H1 (cell line): ENCODE measurements at regions not wholly inside any gene's neighbourhood (a gene's known extent, or its start where the extent isn't known, plus 50 kb on each side); places are given as distances from the start of the nearest gene placed in this dataset.

Experiments
- CTCF ChIA-PET: fragments of 300-600 bp; sonication (Branson Sonifier 250); formaldehyde crosslinking; loops from one replicate; lab custom pipeline; 2021; ENCODE audit not compliant: partially characterized antibody; lab: Charles Lee
- POLR2A ChIA-PET: fragments of 300-600 bp; sonication (Branson Sonifier 250); formaldehyde crosslinking; loops from one replicate; lab custom pipeline; 2021; ENCODE audit warnings: inconsistent platforms; ENCODE audit not compliant: partially characterized antibody; lab: Charles Lee
- DNase-seq, 2 experiments: peaks; one replicate each; pipeline versions ENCODE4 v3.0.0 to v3.0.0-alpha.2; 2010 to 2022; ENCODE audit warnings: low spot score in 2 of 2, low read depth in 1 of 2, mixed read lengths in 1 of 2
- FAIRE-seq: peaks from 2 replicates; lab custom pipeline; 2011; peaks lifted over from hg19 to GRCh38; lab: Jason Lieb, UNC
- H2AFZ ChIP-seq: 2 replicates; pipeline ENCODE4 v1.8.1; 2012; ENCODE audit warnings: low read length, inconsistent platforms
- H2AK5ac ChIP-seq: 2 replicates; pipeline ENCODE4 v1.6.1; 2013; ENCODE audit warnings: low read depth, low read length
- H2BK120ac ChIP-seq: replicated peaks from 2 replicates; pipeline ENCODE3; 2013; ENCODE audit warnings: low read depth, low read length, inconsistent platforms
- H2BK12ac ChIP-seq: 2 replicates; pipeline ENCODE4 v1.6.1; 2013; ENCODE audit warnings: low read depth, low read length
- H2BK15ac ChIP-seq: 2 replicates; pipeline ENCODE4 v1.6.1; 2013; ENCODE audit warnings: low read length
- H2BK20ac ChIP-seq: 2 replicates; pipeline ENCODE4 v1.6.1; 2013; ENCODE audit warnings: low read length
- H2BK5ac ChIP-seq: 2 replicates; pipeline ENCODE4 v1.6.1; 2013; ENCODE audit warnings: low read depth, low read length
- H3K14ac ChIP-seq: 2 replicates; pipeline ENCODE4 v1.6.1; 2013; ENCODE audit warnings: inconsistent platforms; ENCODE audit not compliant: insufficient read length
- H3K18ac ChIP-seq: 2 replicates; pipeline ENCODE4 v1.6.1; 2013; ENCODE audit warnings: low read length; ENCODE audit errors: extremely low read depth
- H3K23ac ChIP-seq: 2 replicates; pipeline ENCODE4 v1.6.1; 2013; ENCODE audit warnings: inconsistent platforms; ENCODE audit not compliant: insufficient read length
- H3K23me2 ChIP-seq: 2 replicates; pipeline ENCODE4 v1.6.1; 2013; ENCODE audit warnings: low read depth, low read length
- H3K27ac ChIP-seq: 2 replicates; pipeline ENCODE4 v1.6.1; 2011; ENCODE audit warnings: low read depth, low read length, inconsistent platforms
- H3K27me3 ChIP-seq, 4 experiments: replicated peaks in 1 of 4; 1 replicate in 1 of 4; 2 replicates in 3 of 4; pipeline versions ENCODE4 v1.6.1 to v1.8.1; 2011 to 2013; ENCODE audit warnings: low read length in 3 of 4, mild to moderate bottlenecking in 3 of 4, inconsistent platforms in 2 of 4, mixed read lengths in 2 of 4, moderate library complexity in 1 of 4; ENCODE audit not compliant: control insufficient read depth in 3 of 4, insufficient read depth in 3 of 4; ENCODE audit errors: extremely low read depth in 1 of 4
- H3K36me3 ChIP-seq, 4 experiments: 2 replicates each; pipeline versions ENCODE4 v1.6.1 to v1.8.1; 2011 to 2013; ENCODE audit warnings: mild to moderate bottlenecking in 4 of 4, low read length in 3 of 4, moderate library complexity in 2 of 4, control low read depth in 1 of 4, inconsistent platforms in 1 of 4; ENCODE audit not compliant: insufficient read depth in 4 of 4, control insufficient read depth in 2 of 4
- H3K4ac ChIP-seq: replicated peaks from 2 replicates; pipeline ENCODE3; 2013; ENCODE audit warnings: low read length, low read depth, mixed read lengths, inconsistent platforms; ENCODE audit not compliant: insufficient read length
- H3K4me1 ChIP-seq, 4 experiments: replicated peaks in 1 of 4; 1 replicate in 1 of 4; 2 replicates in 3 of 4; pipeline versions ENCODE4 v1.6.1 to v1.8.1; 2011 to 2013; ENCODE audit warnings: low read length in 3 of 4, inconsistent platforms in 2 of 4, mixed read lengths in 1 of 4; ENCODE audit not compliant: insufficient read depth in 4 of 4, control insufficient read depth in 3 of 4
- H3K4me2 ChIP-seq, 2 experiments: 2 replicates each; pipeline versions ENCODE4 v1.6.1 to v1.8.1; 2011 to 2013; ENCODE audit warnings: low read depth in 2 of 2, low read length in 2 of 2, control low read depth in 1 of 2, inconsistent platforms in 1 of 2, mild to moderate bottlenecking in 1 of 2; ENCODE audit not compliant: insufficient read depth in 1 of 2
- H3K4me3 ChIP-seq, 4 experiments: fragments of 200-600, 300-600 bp in 1 of 4; sonication (generic), shearing (Covaris generic), sonication (Bioruptor Twin) in 1 of 4; 2 replicates each; pipeline versions ENCODE4 v1.5.1 to v1.8.1; 2011 to 2016; ENCODE audit warnings: low read length in 4 of 4, low read depth in 3 of 4, control low read depth in 2 of 4, inconsistent platforms in 2 of 4, mild to moderate bottlenecking in 2 of 4, mixed read lengths in 1 of 4, moderate library complexity in 1 of 4; ENCODE audit not compliant: insufficient read depth in 2 of 4; ENCODE audit errors: extremely low read depth in 1 of 4
- H3K56ac ChIP-seq: replicated peaks from 2 replicates; pipeline ENCODE3; 2013; ENCODE audit warnings: low read depth, mild to moderate bottlenecking, mixed read lengths, low read length, inconsistent platforms; ENCODE audit not compliant: insufficient read length
- H3K79me1 ChIP-seq: 2 replicates; pipeline ENCODE4 v1.6.1; 2013; ENCODE audit warnings: low read depth, low read length, control low read depth
- H3K79me2 ChIP-seq, 2 experiments: 2 replicates each; pipeline versions ENCODE4 v1.6.1 to v1.8.1; 2012 to 2013; ENCODE audit warnings: low read length in 2 of 2, mild to moderate bottlenecking in 2 of 2, inconsistent platforms in 1 of 2; ENCODE audit not compliant: insufficient read depth in 2 of 2, control insufficient read depth in 1 of 2
- H3K9ac ChIP-seq, 4 experiments: replicated peaks in 1 of 4; 1 replicate in 1 of 4; 2 replicates in 3 of 4; pipeline versions ENCODE4 v1.6.1 to v1.8.1; 2011 to 2013; ENCODE audit warnings: low read depth in 3 of 4, low read length in 3 of 4, control low read depth in 2 of 4, mild to moderate bottlenecking in 2 of 4, moderate library complexity in 2 of 4, inconsistent platforms in 1 of 4; ENCODE audit errors: extremely low read depth in 1 of 4
- H3K9me3 ChIP-seq, 2 experiments: 2 replicates each; pipeline versions ENCODE4 v1.6.1 to v1.8.1; 2012 to 2013; ENCODE audit warnings: mild to moderate bottlenecking in 2 of 2, moderate library complexity in 2 of 2, control low read depth in 1 of 2, inconsistent platforms in 1 of 2, low read depth in 1 of 2, low read length in 1 of 2, mixed read lengths in 1 of 2; ENCODE audit not compliant: insufficient read depth in 2 of 2
- H4K20me1 ChIP-seq, 2 experiments: replicated peaks in 1 of 2; 2 replicates each; pipeline versions ENCODE3 to v1.8.1; 2011 to 2013; ENCODE audit warnings: inconsistent platforms in 2 of 2, low read length in 2 of 2, mild to moderate bottlenecking in 1 of 2; ENCODE audit not compliant: insufficient read depth in 2 of 2, control insufficient read depth in 1 of 2
- H4K5ac ChIP-seq: 2 replicates; pipeline ENCODE4 v1.6.1; 2013; ENCODE audit warnings: low read length, low read depth, mixed read lengths, inconsistent platforms; ENCODE audit not compliant: insufficient read length
- H4K8ac ChIP-seq: 2 replicates; pipeline ENCODE4 v1.8.0; 2013; ENCODE audit warnings: mild to moderate bottlenecking, moderate library complexity, low read length, inconsistent platforms; ENCODE audit not compliant: insufficient read depth; ENCODE audit errors: extremely low read depth
- H4K91ac ChIP-seq: replicated peaks from 2 replicates; pipeline ENCODE3; 2013; ENCODE audit warnings: low read length, mixed read lengths, inconsistent platforms; ENCODE audit not compliant: insufficient read length
- CTBP2 ChIP-seq: IDR thresholded peaks from 2 replicates; pipeline ENCODE4 v1.7.0; 2011; ENCODE audit warnings: borderline replicate concordance, mild to moderate bottlenecking, moderate library complexity, mixed read lengths, low read length; ENCODE audit not compliant: insufficient read depth, insufficient read length
- ZNF274 ChIP-seq: IDR thresholded peaks from 2 replicates; pipeline ENCODE4 v1.7.0; 2012; ENCODE audit warnings: low read length, borderline replicate concordance; ENCODE audit errors: extremely low read depth
- WGBS, 2 experiments: shearing (Covaris generic) in 1 of 2; methylation state at CpG; one replicate each; pipeline versions ENCODE4 v1.1.6 to v1.1.7; 2013 to 2015; ENCODE audit warnings: low lambda C conversion rate in 2 of 2, mixed read lengths in 2 of 2, inconsistent platforms in 1 of 2, low coverage in 1 of 2, missing lambda C conversion rate in 1 of 2; ENCODE audit not compliant: insufficient replicate concordance in 2 of 2, insufficient coverage in 1 of 2, insufficient read length in 1 of 2; ENCODE audit errors: extremely low coverage in 1 of 2, missing lambda C conversion rate in 1 of 2; 5-methylcytosine and 5-hydroxymethylcytosine counted together
- TF ChIP-seq, protein P1 (sequence below), 3 experiments: IDR thresholded peaks; 1 replicate in 2 of 3; 2 replicates in 1 of 3; pipeline versions ENCODE4 v1.5.1 to v1.6.1; 2011; ENCODE audit warnings: low read length in 3 of 3, mild to moderate bottlenecking in 3 of 3, inconsistent platforms in 2 of 3, low read depth in 1 of 3, moderate library complexity in 1 of 3; ENCODE audit not compliant: insufficient read depth in 1 of 3; ENCODE audit errors: control extremely low read depth in 1 of 3

GRCh38 chr9:19615036-19615624 lies 173.7 kb downstream of the SLC24A2 start:
- ChIA-PET POLR2A (no interaction called here), CTCF (interaction anchor here (0.8 to 2.4 kb wide), 2 partner anchors 14 to 150 kb away, joined by 3 to 11 read pairs; no protein-coding TSS in a partner anchor)
- Histone ChIP-seq H4K91ac (no peak overlapping the region), H4K5ac (no peak overlapping the region), H3K56ac (no peak overlapping the region), H3K4me1 (no peaks in the 10 kb centered on the region), H3K23me2 (no peaks in the 10 kb centered on the region), H4K20me1 (no peaks in the 10 kb centered on the region), H3K79me2 (no peaks in the 10 kb centered on the region), H2AFZ (no peak overlapping the region), H3K23ac (no peak overlapping the region), H2BK5ac (no peak overlapping the region), H3K4me3 (no peak overlapping the region), H3K18ac (no peak overlapping the region), H2AK5ac (no peak overlapping the region), H3K9me3 (no peaks in the 10 kb centered on the region), H3K79me1 (no peaks in the 10 kb centered on the region), H3K27ac (no peak overlapping the region), H3K9ac (no peak overlapping the region), H3K4me2 (no peak overlapping the region), H2BK12ac (no peak overlapping the region), H2BK15ac (no peak overlapping the region), H3K4ac (no peak overlapping the region), H2BK20ac (no peak overlapping the region), H3K27me3 (no peaks in the 10 kb centered on the region), H3K36me3 (no peaks in the 10 kb centered on the region), H2BK120ac (no peak overlapping the region), H4K8ac (no peak overlapping the region), H3K14ac (no peak overlapping the region)
- 91% methylated on average over 6 of the region's 6 CpGs; no CpG with 5 or more reads in 1 of the 2 experiments for WGBS, 2 experiments
- FAIRE-seq = no peak
- no peak for DNase-seq
- TF ChIP-seq, protein P1, sequence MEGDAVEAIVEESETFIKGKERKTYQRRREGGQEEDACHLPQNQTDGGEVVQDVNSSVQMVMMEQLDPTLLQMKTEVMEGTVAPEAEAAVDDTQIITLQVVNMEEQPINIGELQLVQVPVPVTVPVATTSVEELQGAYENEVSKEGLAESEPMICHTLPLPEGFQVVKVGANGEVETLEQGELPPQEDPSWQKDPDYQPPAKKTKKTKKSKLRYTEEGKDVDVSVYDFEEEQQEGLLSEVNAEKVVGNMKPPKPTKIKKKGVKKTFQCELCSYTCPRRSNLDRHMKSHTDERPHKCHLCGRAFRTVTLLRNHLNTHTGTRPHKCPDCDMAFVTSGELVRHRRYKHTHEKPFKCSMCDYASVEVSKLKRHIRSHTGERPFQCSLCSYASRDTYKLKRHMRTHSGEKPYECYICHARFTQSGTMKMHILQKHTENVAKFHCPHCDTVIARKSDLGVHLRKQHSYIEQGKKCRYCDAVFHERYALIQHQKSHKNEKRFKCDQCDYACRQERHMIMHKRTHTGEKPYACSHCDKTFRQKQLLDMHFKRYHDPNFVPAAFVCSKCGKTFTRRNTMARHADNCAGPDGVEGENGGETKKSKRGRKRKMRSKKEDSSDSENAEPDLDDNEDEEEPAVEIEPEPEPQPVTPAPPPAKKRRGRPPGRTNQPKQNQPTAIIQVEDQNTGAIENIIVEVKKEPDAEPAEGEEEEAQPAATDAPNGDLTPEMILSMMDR (IDR thresholded peaks at IDR 0.05; ENCODE audit: control extremely low read depth in 1 of 3, insufficient read depth in 1 of 3, low read depth in 1 of 3, low read length in 3 of 3) = no peak
- TF ChIP-seq CTBP2 (no peak), ZNF274 (no peak)
